T-cell (primary cell): ENCODE measurements at regions not wholly inside any gene's neighbourhood (a gene's known extent, or its start where the extent isn't known, plus 50 kb on each side); places are given as distances from the start of the nearest gene placed in this dataset.

Source experiments
- ATAC-seq, 4 experiments: fragments of 200-7000 bp in 3 of 4; fragments of 150-1000 bp in 1 of 4; cut with Tn5 transposase; replicated peaks in 1 of 4; 1 replicate in 3 of 4; 2 replicates in 1 of 4; pipeline ENCODE4 v1.10.0; 2021; ENCODE audit warnings: moderate library complexity in 3 of 4, mild to moderate bottlenecking in 2 of 4, moderate number of reproducible peaks in 1 of 4
- CTCF ChIA-PET, 2 donors: fragments of 300-600 bp; sonication (Branson Sonifier 250); formaldehyde crosslinking; loops; one replicate each; lab custom pipeline; 2022; ENCODE audit warnings: antibody characterized with exemption in 2 of 2; lab: Charles Lee
- POLR2A ChIA-PET, 2 donors: fragments of 300-600 bp; sonication (Branson Sonifier 250); formaldehyde crosslinking; loops; one replicate each; lab custom pipeline; 2022; ENCODE audit warnings: antibody characterized with exemption in 2 of 2; lab: Charles Lee
- DNase-seq, 35 experiments: peaks; one replicate each; pipeline versions ENCODE4 v3.0.0 to v3.0.0-alpha.2; 2013 to 2023
- H3K27ac ChIP-seq: one replicate; pipeline ENCODE4 v1.5.1; 2013; ENCODE audit warnings: low read length
- H3K27me3 ChIP-seq, 2 experiments: replicated peaks in 1 of 2; 1 replicate in 1 of 2; 2 replicates in 1 of 2; pipeline versions ENCODE4 v1.6.1 to v1.7.0; 2013; ENCODE audit warnings: low read length in 1 of 2, mixed read lengths in 1 of 2; ENCODE audit not compliant: control insufficient read depth in 2 of 2, insufficient read depth in 2 of 2; ENCODE audit errors: extremely low read depth in 1 of 2
- H3K36me3 ChIP-seq, 2 donors: 1 replicate in 1 of 2; 2 replicates in 1 of 2; pipeline versions ENCODE4 v1.6.1 to v1.7.0; 2013; ENCODE audit warnings: low read length in 1 of 2; ENCODE audit not compliant: control insufficient read depth in 2 of 2, insufficient read depth in 1 of 2; ENCODE audit errors: extremely low read depth in 1 of 2
- H3K4me1 ChIP-seq, 2 experiments: 1 replicate in 1 of 2; 2 replicates in 1 of 2; pipeline versions ENCODE4 v1.6.1 to v1.7.0; 2013; ENCODE audit warnings: low read length in 2 of 2, mixed read lengths in 1 of 2; ENCODE audit not compliant: insufficient read depth in 2 of 2, control insufficient read depth in 1 of 2; ENCODE audit errors: extremely low read depth in 1 of 2
- H3K4me3 ChIP-seq, 2 donors: 1 replicate in 1 of 2; 2 replicates in 1 of 2; pipeline versions ENCODE4 v1.5.1 to v1.7.0; 2013; ENCODE audit warnings: mild to moderate bottlenecking in 2 of 2, low read length in 1 of 2, moderate library complexity in 1 of 2; ENCODE audit not compliant: control insufficient read depth in 1 of 2; ENCODE audit errors: extremely low read depth in 1 of 2
- H3K9me3 ChIP-seq: 2 replicates; pipeline ENCODE4 v1.7.0; 2013
- H3K27ac Mint-ChIP-seq, 2 donors: one replicate each; pipeline ENCODE4 v1.8.0; 2020 to 2021; ENCODE audit warnings: mild to moderate bottlenecking in 2 of 2, mixed read lengths in 2 of 2
- H3K27me3 Mint-ChIP-seq, 2 donors: one replicate each; pipeline ENCODE4 v1.8.0; 2021 to 2022; ENCODE audit warnings: mixed read lengths in 2 of 2
- H3K36me3 Mint-ChIP-seq: one replicate; pipeline ENCODE4 v1.8.0; 2021; ENCODE audit warnings: mixed read lengths
- H3K4me1 Mint-ChIP-seq, 3 donors: one replicate each; pipeline ENCODE4 v1.8.0; 2020 to 2022; ENCODE audit warnings: mixed read lengths in 3 of 3, mild to moderate bottlenecking in 1 of 3
- H3K4me3 Mint-ChIP-seq, 3 donors: one replicate each; pipeline ENCODE4 v1.8.0; 2020 to 2022; ENCODE audit warnings: mild to moderate bottlenecking in 3 of 3, mixed read lengths in 3 of 3, moderate library complexity in 3 of 3
- H3K9me3 Mint-ChIP-seq, 3 donors: one replicate each; pipeline ENCODE4 v1.8.0; 2020 to 2022; ENCODE audit warnings: mixed read lengths in 3 of 3
- WGBS: methylation state at CpG from one replicate; pipeline ENCODE4 v1.1.5; 2013; ENCODE audit warnings: missing lambda C conversion rate; ENCODE audit not compliant: insufficient coverage; 5-methylcytosine and 5-hydroxymethylcytosine counted together

DNA sequence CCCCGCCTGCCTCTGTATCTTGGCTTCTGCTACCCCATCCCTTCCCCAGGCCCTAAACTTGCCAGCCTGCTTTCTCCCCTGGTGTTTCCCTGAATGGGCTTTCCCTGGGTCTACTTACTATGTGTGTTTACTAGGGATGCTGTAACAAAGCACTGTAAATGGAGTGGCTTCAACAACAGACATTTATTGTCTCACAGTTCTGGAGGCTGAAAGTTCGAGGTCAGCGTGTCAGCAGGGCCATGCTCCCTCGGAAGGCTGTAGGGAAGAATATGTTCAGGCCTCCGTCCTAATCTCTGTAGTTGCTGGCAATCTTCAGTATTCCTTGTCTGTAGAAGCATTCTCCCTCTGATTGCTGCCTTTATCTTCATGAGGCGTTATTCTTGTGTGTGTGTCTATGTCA is 113.6 kb downstream of the DDX1 start:
- CTCF ChIA-PET = no interaction called here
- Mint-ChIP-seq H3K9me3 (no peaks in the 10 kb centered on the region), H3K27me3 (peaks cover 0 to 10% of the 10 kb centered on the region in 2 donors), H3K36me3 (no peaks in the 10 kb centered on the region), H3K27ac (no peak overlapping the region), H3K4me3 (no peak overlapping the region), H3K4me1 (no peaks in the 10 kb centered on the region)
- POLR2A ChIA-PET = no interaction called here
- Histone ChIP-seq H3K9me3 (no peaks in the 10 kb centered on the region), H3K4me1 (no peaks in the 10 kb centered on the region), H3K4me3 (no peak overlapping the region), H3K27me3 (peaks cover 0 to 15% of the 10 kb centered on the region in 2 experiments), H3K36me3 (no peaks in the 10 kb centered on the region), H3K27ac (no peak overlapping the region)
- ATAC-seq (no peak), DNase-seq (no peak)
- WGBS = 63% methylated on average over 4 of the region's 6 CpGs

DNA sequence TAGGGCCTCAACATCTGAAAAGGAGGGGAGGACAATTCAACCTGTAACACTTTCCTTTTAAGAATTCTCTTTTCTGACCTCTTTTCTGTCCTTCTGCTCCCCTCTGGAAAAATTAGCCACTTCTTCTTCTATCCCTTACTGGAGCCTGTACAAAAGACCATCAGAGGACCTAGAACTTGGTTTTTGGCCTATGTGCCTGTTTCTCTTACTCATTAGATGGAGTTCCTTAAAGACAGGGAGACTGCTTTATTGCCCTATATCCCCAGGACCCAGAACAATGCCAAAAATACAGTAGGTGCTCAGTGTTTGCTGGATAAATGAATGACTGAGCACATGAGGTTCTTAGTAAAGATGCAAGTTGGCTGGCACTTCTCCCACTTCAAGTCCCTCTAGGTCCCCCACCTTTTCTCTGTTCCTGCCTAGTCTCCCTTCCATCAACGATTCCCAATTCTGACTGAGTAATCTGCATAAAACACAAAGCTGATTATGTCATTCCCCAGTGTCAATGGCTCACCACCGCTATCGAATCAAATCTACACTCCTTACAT is 114.2 kb downstream of the DDX1 start:
- Mint-ChIP-seq H3K9me3 (no peaks in the 10 kb centered on the region), H3K4me1 (no peaks in the 10 kb centered on the region), H3K27ac (no peak overlapping the region), H3K27me3 (peaks cover 0 to 10% of the 10 kb centered on the region in 2 donors), H3K36me3 (no peaks in the 10 kb centered on the region), H3K4me3 (no peak overlapping the region)
- no CpG with 5 or more reads among the region's 3 CpGs for WGBS
- no peaks in the 10 kb centered on the region for H3K36me3 ChIP-seq
- H3K27me3 ChIP-seq = peaks cover 0 to 15% of the 10 kb centered on the region in 2 experiments
- no peak for ATAC-seq
- H3K4me1 ChIP-seq = no peaks in the 10 kb centered on the region
- no peak overlapping the region for H3K27ac ChIP-seq
- DNase-seq = no peak
- POLR2A ChIA-PET = no interaction called here
- no peaks in the 10 kb centered on the region for H3K9me3 ChIP-seq
- CTCF ChIA-PET = no interaction called here
- no peak overlapping the region for H3K4me3 ChIP-seq

DNA sequence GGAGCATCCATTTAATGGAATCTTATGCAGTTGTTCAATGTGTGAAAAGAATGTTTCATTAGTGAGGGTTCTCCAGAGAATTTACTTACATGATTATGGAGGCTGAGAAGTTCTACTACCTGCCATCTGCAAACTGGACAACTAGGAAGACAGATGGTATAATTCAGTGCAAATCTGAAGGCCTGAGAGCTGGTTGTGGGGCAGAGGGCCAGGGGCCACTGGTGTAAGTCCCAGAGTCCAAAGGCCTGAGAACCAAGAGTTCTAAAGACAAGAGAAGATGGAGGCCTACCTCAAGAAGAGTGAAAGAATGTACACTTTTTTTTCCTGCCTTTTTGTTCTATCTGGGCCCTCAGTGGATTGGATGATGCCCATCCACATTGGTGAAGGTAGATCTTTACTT is 114.8 kb downstream of the DDX1 start:
- H3K4me3 ChIP-seq = no peak overlapping the region
- peaks cover 0 to 15% of the 10 kb centered on the region in 2 experiments for H3K27me3 ChIP-seq
- Mint-ChIP-seq H3K9me3 (no peaks in the 10 kb centered on the region), H3K27ac (no peak overlapping the region), H3K27me3 (peaks cover 0 to 14% of the 10 kb centered on the region in 2 donors), H3K4me1 (no peaks in the 10 kb centered on the region), H3K36me3 (no peaks in the 10 kb centered on the region), H3K4me3 (no peak overlapping the region)
- no peaks in the 10 kb centered on the region for H3K36me3 ChIP-seq
- no peaks in the 10 kb centered on the region for H3K4me1 ChIP-seq
- no peak overlapping the region for H3K27ac ChIP-seq
- DNase-seq (no peak), ATAC-seq (no peak)
- POLR2A ChIA-PET = no interaction called here
- H3K9me3 ChIP-seq = no peaks in the 10 kb centered on the region
- CTCF ChIA-PET = no interaction called here

GRCh38 chr2:15706986-15707632 is 115.4 kb downstream of the DDX1 start:
- Histone ChIP-seq H3K4me1 (no peaks in the 10 kb centered on the region), H3K27ac (no peak overlapping the region), H3K4me3 (no peak overlapping the region), H3K27me3 (peaks cover 0 to 15% of the 10 kb centered on the region in 2 experiments), H3K9me3 (no peaks in the 10 kb centered on the region), H3K36me3 (no peaks in the 10 kb centered on the region)
- no peaks in the 10 kb centered on the region for H3K4me1 Mint-ChIP-seq
- DNase-seq = no peak
- no peaks in the 10 kb centered on the region for H3K9me3 Mint-ChIP-seq
- POLR2A ChIA-PET = no interaction called here
- no peaks in the 10 kb centered on the region for H3K36me3 Mint-ChIP-seq
- H3K4me3 Mint-ChIP-seq = no peak overlapping the region
- CTCF ChIA-PET = no interaction called here
- no peak for ATAC-seq
- peaks cover 0 to 17% of the 10 kb centered on the region in 2 donors for H3K27me3 Mint-ChIP-seq
- no peak overlapping the region for H3K27ac Mint-ChIP-seq
- WGBS = 79% methylated on average over 2 of the region's 7 CpGs

DNA sequence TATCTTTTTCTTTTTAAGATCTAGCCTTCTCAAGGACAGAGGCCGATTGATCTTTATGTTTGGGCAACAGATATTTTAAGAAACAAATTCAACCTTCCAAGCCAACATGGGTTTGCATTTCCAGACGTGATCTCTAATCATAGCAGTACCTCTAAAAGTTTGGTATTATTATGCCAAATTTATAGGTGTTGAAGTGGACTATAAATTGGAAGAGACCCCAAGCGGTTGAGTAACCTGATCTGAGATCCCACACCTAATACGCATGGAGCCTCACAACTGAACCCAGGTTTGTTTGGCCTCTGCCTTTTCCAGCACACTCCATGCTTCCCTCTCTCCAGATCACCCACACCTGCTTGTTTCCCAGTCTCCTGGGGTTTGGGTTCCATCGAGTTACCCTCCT is 116.5 kb downstream of the DDX1 start:
- peaks cover 0 to 13% of the 10 kb centered on the region in 2 experiments for H3K27me3 ChIP-seq
- no peaks in the 10 kb centered on the region for H3K9me3 ChIP-seq
- no peak for DNase-seq
- Mint-ChIP-seq H3K27me3 (peaks cover 0 to 14% of the 10 kb centered on the region in 2 donors), H3K27ac (no peak overlapping the region), H3K36me3 (no peaks in the 10 kb centered on the region), H3K9me3 (no peaks in the 10 kb centered on the region), H3K4me1 (no peaks in the 10 kb centered on the region), H3K4me3 (no peak overlapping the region)
- 83% methylated on average over 2 of the region's 5 CpGs for WGBS
- H3K36me3 ChIP-seq = no peaks in the 10 kb centered on the region
- no peak overlapping the region for H3K4me3 ChIP-seq
- ATAC-seq = no peak
- no peaks in the 10 kb centered on the region for H3K4me1 ChIP-seq
- ChIA-PET POLR2A (no interaction called here), CTCF (no interaction called here)
- no peak overlapping the region for H3K27ac ChIP-seq

- no peak overlapping the region for H3K4me3 Mint-ChIP-seq
- H3K4me1 Mint-ChIP-seq = no peaks in the 10 kb centered on the region
- H3K9me3 ChIP-seq = no peaks in the 10 kb centered on the region
- no peak overlapping the region for H3K4me3 ChIP-seq
- no peaks in the 10 kb centered on the region for H3K4me1 ChIP-seq
- CTCF ChIA-PET = no interaction called here
- DNase-seq (no peak), ATAC-seq (no peak)
- no peaks in the 10 kb centered on the region for H3K9me3 Mint-ChIP-seq
- POLR2A ChIA-PET = no interaction called here
- WGBS = 33% methylated on average over 1 of the region's 11 CpGs
- peaks cover 0 to 9% of the 10 kb centered on the region in 2 donors for H3K27me3 Mint-ChIP-seq
- H3K27ac Mint-ChIP-seq = no peak overlapping the region
- peaks cover 0 to 13% of the 10 kb centered on the region in 2 experiments for H3K27me3 ChIP-seq
- H3K36me3 Mint-ChIP-seq = no peaks in the 10 kb centered on the region
- H3K36me3 ChIP-seq = no peaks in the 10 kb centered on the region
- no peak overlapping the region for H3K27ac ChIP-seq
Measured at GRCh38 chr2:15708865-15709820, 117.5 kb downstream of the DDX1 start.
